ENCODE measurements at regions not wholly inside any gene's neighbourhood (a gene's known extent, or its start where the extent isn't known, plus 50 kb on each side); places are given as distances from the start of the nearest gene placed in this dataset.

- no peaks in the 10 kb centered on the region for H3K79me2 ChIP-seq (ENCODE audit: insufficient read depth, low read length)
- peaks cover 92% of the 10 kb centered on the region for H3K9me3 ChIP-seq (ENCODE audit: low read length)
- in situ Hi-C loops (cut with HindIII; ENCODE audit: extremely low pct_ligation_motif_present, low pct_unique_long_range_greater_than_20kb): no loop called here
- H3K4me1 ChIP-seq (ENCODE audit: insufficient read depth, low read length): no peaks in the 10 kb centered on the region
- ATAC-seq (peak; percentile 53; the same call in 2 of the 3 replicates), DNase-seq (ENCODE audit: low spot score) (peak; percentile 31), FAIRE-seq (no peak)
- peak overlapping the region; percentile 38 for H3K4me2 ChIP-seq (ENCODE audit: low read depth, low read length)
- no peak overlapping the region for H3K9ac ChIP-seq (ENCODE audit: insufficient read depth, low read depth, low read length)
- peak; percentile 86 for TF ChIP-seq ZNF281 (CRISPR knock-in tag; IDR thresholded peaks at IDR 0.05; ENCODE audit: borderline replicate concordance)
- TF ChIP-seq MAFF (IDR thresholded peaks at IDR 0.05; ENCODE audit: low read depth, low read length): peak; percentile 8; the same call in 1 of the 2 replicates
- no peak for TF ChIP-seq NR2C2 (CRISPR knock-in tag; IDR thresholded peaks at IDR 0.05; ENCODE audit: borderline replicate concordance)
- no peak for TF ChIP-seq MXI1 (IDR thresholded peaks at IDR 0.05; ENCODE audit: borderline replicate concordance, low read depth, low read length)
- TF ChIP-seq NCOA1 (CRISPR knock-in tag; IDR thresholded peaks at IDR 0.05): no peak
- TF ChIP-seq IRX3 (CRISPR knock-in tag; IDR thresholded peaks at IDR 0.05; ENCODE audit: borderline replicate concordance, low read depth): no peak
- 0 out of 2 replicates have a peak, but pooled peaks have one; percentile 7 for TF ChIP-seq FOXA3 (CRISPR knock-in tag; IDR thresholded peaks at IDR 0.05)
- no peaks in the 10 kb centered on the region for H4K20me1 ChIP-seq (ENCODE audit: insufficient read depth, low read length)
- H3K27me3 ChIP-seq (ENCODE audit: control insufficient read depth in 1 of 2, insufficient read depth in 2 of 2, low read length in 2 of 2): no peaks in the 10 kb centered on the region
- no peak overlapping the region; a peak in 1 of 6 replicates for H3K4me3 ChIP-seq (replicated peaks in 1 of 3; ENCODE audit: insufficient read depth in 1 of 3, low read depth in 2 of 3, low read length in 3 of 3)
- no TSS peak for BruUV-seq (replicated peaks)
- CTCF ChIA-PET (ENCODE audit: low intra/inter-chr PET ratio, low total read pairs): no interaction called here
- no peak overlapping the region for H3K27ac ChIP-seq (ENCODE audit: extremely low read length, insufficient read depth, low read length)
- no peaks in the 10 kb centered on the region for H3K36me3 ChIP-seq (replicated peaks in 1 of 2; ENCODE audit: control insufficient read depth in 1 of 2, insufficient read depth in 2 of 2, low read length in 2 of 2)
- POLR2A ChIA-PET: no interaction called here
- intact Hi-C loops (cut with micrococcal nuclease; ENCODE audit: unreplicated experiment): no loop called here
- 8% methylated on average over 3 of the region's 3 CpGs for WGBS (ENCODE audit: low lambda C conversion rate)
- H2AFZ ChIP-seq (ENCODE audit: low read length): no peak overlapping the region
These were observed 887.2 kb upstream of the LRATD1 start for GRCh38 chr2:13745330-13745729.

All from HepG2 (cell line).